ENCODE measurements at regions not wholly inside any gene's neighbourhood (a gene's known extent, or its start where the extent isn't known, plus 50 kb on each side); places are given as distances from the start of the nearest gene placed in this dataset.
"Not testable (repeated sequence)": the region's sequence is repeated elsewhere in the genome, so short reads cannot be mapped to it uniquely, and the experiment has no call there.

DNA sequence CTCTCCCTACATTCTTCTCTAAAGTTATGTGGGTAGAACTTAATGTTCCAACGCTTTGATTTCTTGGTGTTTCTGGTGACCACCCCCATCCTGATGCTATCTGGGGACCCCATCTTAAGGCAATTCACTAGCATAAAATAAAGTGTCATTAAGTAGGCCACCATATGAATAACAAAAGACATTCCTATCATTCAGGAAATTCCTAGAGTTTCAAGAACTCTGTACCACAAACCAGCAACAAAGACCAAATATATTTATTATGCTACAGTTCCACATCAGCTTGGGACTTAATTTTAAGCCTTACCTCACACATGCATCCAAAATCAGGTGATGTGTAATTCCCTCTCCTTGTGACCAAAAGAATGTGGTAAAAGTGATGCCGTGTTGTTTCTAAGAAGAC, 254.6 kb upstream of the LRRC4C start:
- no peak for DNase-seq

DNA sequence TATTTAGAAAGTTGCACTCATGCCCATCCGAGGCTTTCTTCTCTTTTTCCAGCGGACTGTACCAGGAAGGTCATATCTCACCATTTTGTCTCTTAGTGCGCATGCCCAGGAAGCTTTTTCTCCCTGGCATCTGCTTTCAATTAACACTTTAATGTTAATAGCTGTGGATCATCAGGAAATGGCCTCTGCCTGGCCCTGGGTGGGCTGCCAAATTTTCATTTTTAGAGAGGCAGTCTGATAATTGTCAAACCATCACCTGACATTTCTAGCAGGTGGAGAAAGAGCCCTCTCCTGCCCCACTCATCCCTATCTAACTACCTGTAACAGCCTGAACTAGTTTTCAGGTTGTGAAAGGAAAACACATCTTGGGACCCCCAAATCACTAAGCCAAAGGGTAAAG, 257.4 kb upstream of the LRRC4C start:
- no peak for DNase-seq

DNA sequence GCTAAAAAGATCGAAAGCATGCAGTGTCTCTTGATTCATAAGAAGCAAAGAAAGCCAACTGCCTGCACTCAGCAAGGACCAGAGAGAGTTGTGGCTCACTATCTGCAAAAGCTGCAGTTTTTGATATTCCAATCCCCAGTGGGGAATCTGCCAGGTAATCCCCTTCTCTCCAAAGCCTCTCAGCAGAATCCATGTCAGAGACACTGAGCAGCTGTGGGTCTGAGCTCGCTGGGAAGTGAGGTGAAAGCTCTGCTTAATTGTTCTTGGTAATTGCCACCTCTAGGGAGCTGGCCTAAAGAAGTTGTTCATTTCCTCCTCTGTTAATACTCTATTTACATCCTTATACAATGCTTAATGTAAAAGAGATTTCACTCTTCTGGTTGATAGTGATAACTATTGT, 261.3 kb upstream of the LRRC4C start:
- DNase-seq, result no peak

GRCh38 chr11:41728161-41728560, 268.7 kb upstream of the LRRC4C start:
- DNase-seq, result not testable (repeated sequence)

GRCh38 chr11:41775296-41775695, 315.8 kb upstream of the LRRC4C start:
- no peak for DNase-seq

GRCh38 chr11:41779401-41779960, 320.0 kb upstream of the LRRC4C start:
- DNase-seq, result no peak

DNA sequence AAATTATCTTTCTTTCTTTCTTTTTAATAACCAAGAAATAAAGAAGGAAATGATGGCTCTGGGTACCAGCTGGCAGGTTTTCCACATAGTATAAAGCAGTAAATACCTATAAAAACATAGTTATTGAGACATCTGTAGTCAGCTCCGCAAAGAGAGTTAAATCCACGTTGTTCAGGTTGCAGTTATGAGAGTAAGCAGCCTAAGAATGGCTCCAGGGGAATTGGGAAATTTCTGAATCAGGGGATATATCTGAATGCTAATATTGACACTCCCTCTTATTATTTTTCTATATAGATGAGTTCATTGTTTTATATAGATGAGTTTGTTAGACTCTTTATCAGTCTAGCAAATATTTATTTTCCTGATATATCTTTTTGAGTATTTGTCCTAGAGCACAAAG, 322.0 kb upstream of the LRRC4C start:
- no peak for DNase-seq

DNA sequence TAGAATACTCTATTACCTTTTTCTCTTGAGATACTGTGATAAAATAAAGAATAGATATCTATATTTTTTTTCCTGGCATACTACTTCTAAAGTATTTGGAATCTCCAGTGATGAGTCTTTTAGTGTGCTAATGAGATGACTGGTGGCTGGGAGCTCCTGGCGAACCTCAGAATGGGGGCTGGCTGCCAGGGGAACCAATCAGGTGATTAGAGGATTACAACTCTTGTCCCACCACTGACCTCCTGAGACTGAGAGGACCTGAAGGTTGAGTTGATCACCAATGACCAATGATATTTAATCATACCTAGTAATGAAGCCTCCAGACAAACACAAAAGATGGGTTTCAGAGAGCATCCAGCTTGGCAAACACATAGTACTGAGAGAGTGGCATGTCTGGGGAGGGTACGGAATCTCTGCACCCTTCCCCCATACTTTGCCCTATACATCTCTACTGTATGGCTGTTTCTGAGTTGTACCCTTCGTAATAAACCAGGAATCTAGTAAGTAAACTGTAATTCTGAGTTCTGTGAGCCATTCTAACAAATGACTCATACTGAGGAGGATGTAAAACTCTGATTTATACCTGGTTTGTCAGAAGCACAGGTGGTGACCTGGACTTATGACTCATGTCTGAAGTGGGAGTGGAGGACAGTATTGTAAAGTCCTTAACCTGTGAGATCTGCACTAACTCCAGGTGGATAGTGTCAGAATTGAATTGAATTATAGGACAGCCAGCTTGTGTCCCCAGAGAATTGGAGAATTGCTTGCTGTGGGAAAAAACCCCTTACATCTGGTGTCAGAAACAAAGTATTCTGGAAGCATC, 325.3 kb upstream of the LRRC4C start:
- DNase-seq, result no peak

DNA sequence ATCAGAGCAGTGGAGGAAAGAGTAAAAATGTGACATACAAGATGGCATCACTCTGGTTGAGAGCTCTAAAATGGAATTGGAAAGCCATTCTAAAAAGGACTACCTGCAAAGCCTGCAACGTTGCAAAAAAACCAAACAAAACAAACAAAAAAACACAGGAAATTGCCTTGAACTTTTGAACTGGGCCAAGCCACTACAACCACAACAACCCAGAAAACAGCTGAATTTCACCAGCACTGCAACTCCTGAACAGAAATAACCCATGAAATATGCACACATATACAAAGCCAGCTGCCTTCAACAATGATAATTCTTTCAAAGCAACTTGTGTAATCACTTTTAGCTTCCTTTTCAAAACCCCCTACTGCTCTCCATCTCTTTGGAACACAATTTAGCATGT, 326.6 kb upstream of the LRRC4C start:
- no peak for DNase-seq

GRCh38 chr11:41788177-41788576, 328.7 kb upstream of the LRRC4C start:
- DNase-seq, result no peak

- no peak for DNase-seq
Measured at GRCh38 chr11:41789376-41789775, 329.9 kb upstream of the LRRC4C start.

- DNase-seq, result no peak
Measured at GRCh38 chr11:41795004-41795403, 335.6 kb upstream of the LRRC4C start.

DNA sequence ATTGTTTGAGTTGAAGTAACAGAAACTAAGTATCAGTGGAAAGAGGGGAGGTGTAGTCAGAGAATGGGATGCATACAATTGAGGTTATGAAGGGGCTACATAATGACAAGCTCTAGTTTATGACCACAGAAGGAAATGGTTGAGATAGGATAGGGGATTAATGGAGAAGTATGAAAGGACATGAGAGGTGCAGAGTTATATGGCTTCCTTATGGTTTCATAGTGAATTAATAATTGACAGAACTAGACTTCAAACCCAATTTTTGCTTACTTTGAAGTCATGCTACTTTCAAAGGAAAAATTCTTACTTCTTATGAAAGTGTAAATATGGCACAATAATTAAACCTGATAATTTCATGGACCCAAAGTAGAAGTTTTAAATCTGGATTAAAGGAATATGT, 340.3 kb upstream of the LRRC4C start:
- DNase-seq, result no peak

GRCh38 chr11:41803895-41804294, 344.4 kb upstream of the LRRC4C start:
- no peak for DNase-seq

DNA sequence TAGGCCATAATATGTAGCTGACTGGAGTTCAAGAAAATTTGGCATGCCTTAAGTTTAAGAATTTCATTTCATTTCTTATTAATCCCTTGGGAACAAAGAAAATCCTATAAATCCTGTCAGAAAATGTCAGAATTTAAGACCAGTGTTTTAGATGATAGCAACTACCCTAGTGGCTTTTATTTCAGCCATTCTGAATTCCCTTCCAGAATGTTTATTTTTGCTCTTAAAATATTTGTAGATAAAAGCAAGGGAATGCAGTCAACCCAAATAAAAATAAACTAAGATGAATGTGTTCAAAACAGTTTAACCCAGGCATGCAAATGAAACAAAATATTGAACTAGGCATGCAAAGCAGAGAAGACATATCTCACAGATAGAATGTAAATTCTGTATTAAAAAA, 356.9 kb upstream of the LRRC4C start:
- no peak for DNase-seq

DNA sequence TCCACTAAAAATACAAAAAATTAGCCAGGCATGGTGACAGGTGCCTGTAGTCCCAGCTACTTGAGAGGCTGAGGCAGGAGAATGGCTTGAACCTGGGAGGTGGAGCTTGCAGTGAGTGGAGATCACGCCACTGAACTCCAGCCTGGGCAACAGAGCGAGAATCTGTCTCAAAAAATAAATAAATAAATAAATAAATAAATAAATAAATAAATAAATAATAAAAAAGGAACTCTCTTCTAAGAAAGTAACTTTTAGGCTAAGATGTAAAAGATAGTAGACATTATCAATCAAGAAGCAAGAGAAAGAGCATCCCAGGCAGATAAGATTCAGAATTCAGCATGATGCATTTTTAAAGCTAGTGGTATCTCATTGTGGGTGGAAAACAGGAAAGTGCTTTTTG, 364.8 kb upstream of the LRRC4C start:
- DNase-seq, result not testable (repeated sequence)

GRCh38 chr11:41826085-41826484, 366.6 kb upstream of the LRRC4C start:
- DNase-seq, result no peak

- no peak for DNase-seq
Measured at GRCh38 chr11:41836431-41836830, 377.0 kb upstream of the LRRC4C start.

- no peak for DNase-seq
Measured at GRCh38 chr11:41842673-41843072, 383.2 kb upstream of the LRRC4C start.

GRCh38 chr11:41845066-41845465, 385.6 kb upstream of the LRRC4C start:
- no peak for DNase-seq

GRCh38 chr11:41848349-41848748, 388.9 kb upstream of the LRRC4C start:
- no peak for DNase-seq

GRCh38 chr11:41849250-41849649, 389.8 kb upstream of the LRRC4C start:
- no peak for DNase-seq

DNA sequence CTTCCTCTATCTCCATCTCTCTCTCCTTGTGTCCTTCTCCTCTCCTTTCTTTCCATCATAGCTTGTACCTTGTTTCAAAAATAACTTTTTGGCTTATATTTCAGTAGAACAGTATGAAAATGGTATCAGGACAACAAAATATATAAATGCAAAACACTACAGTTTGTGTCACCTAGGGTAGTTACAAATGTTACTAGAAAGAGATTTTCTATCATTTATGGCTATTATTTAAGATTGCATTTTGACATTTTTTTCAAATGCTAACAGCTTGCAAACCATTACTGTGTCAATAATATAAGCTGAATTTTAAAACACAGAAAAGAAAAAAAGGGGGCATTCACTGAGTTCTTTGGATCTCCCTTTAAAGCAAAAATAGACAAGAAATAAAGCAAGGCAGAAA, 392.3 kb upstream of the LRRC4C start:
- no peak for DNase-seq

DNA sequence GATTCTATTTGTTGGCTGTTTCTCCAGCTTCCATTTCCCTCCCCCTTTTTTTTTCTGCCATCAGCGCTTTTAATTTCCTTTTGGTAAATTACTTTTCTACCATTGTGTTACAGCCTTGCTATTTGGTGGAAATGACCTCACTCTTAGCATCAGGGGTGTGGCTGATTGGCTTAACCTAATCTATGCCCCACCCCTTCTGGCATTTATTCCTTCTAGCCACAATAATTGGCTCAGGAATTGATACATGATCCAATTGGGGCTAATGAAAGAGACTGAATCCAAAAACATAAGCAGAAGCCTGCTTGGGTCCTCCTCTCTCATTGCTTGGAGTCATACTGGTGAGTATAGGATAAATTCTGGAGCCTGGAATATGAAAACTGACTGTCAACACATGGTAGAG, 402.4 kb upstream of the LRRC4C start:
- no peak for DNase-seq

- DNase-seq, result no peak
Measured at GRCh38 chr11:41866525-41866924, 407.1 kb upstream of the LRRC4C start.
